MM.1S (cell line): ENCODE measurements at regions not wholly inside any gene's neighbourhood (a gene's known extent, or its start where the extent isn't known, plus 50 kb on each side); places are given as distances from the start of the nearest gene placed in this dataset.
"Not testable (repeated sequence)": the region's sequence is repeated elsewhere in the genome, so short reads cannot be mapped to it uniquely, and the experiment has no call there.

Experiments
- DNase-seq: peaks from one replicate; pipeline ENCODE4 v3.0.0-alpha.2; 2015
- H2AFZ ChIP-seq: fragments of 300-600 bp; sonication (generic); 2 replicates; pipeline ENCODE4 v1.6.0; 2016; ENCODE audit warnings: antibody characterized with exemption, low read length
- H3F3A ChIP-seq: fragments of 300-600 bp; sonication (generic); 2 replicates; pipeline ENCODE4 v1.6.1; 2016; ENCODE audit warnings: mild to moderate bottlenecking, antibody characterized with exemption, low read length, moderate library complexity, mixed read lengths; ENCODE audit not compliant: insufficient read depth
- H3K27ac ChIP-seq: fragments of 300-600 bp; sonication (generic); 2 replicates; pipeline ENCODE4 v1.5.1; 2016; ENCODE audit warnings: mild to moderate bottlenecking, low read length
- H3K27me3 ChIP-seq: fragments of 300-600 bp; sonication (generic); replicated peaks from 2 replicates; pipeline ENCODE4 v1.6.0; 2016; ENCODE audit warnings: low read length; ENCODE audit not compliant: insufficient read depth
- H3K36me3 ChIP-seq: fragments of 300-600 bp; sonication (generic); replicated peaks from 2 replicates; pipeline ENCODE4 v1.6.1; 2016; ENCODE audit warnings: mild to moderate bottlenecking, low read length, mixed read lengths; ENCODE audit not compliant: insufficient read depth
- H3K4me1 ChIP-seq: fragments of 300-600 bp; sonication (generic); 2 replicates; pipeline ENCODE4 v1.6.1; 2016; ENCODE audit warnings: low read length, mixed read lengths
- H3K4me2 ChIP-seq: fragments of 300-600 bp; sonication (generic); 2 replicates; pipeline ENCODE4 v1.6.0; 2016; ENCODE audit warnings: low read depth, low read length
- H3K4me3 ChIP-seq: fragments of 300-600 bp; sonication (generic); 2 replicates; pipeline ENCODE4 v1.5.1; 2016; ENCODE audit warnings: low read length, mixed read lengths
- H3K79me2 ChIP-seq: fragments of 300-600 bp; sonication (generic); 2 replicates; pipeline ENCODE4 v1.6.1; 2016; ENCODE audit warnings: mixed run types, low read length, mixed read lengths
- H3K9ac ChIP-seq: fragments of 300-600 bp; sonication (generic); 2 replicates; pipeline ENCODE4 v1.6.1; 2016; ENCODE audit warnings: low read length, mixed read lengths
- H3K9me2 ChIP-seq: fragments of 300-600 bp; sonication (generic); replicated peaks from 2 replicates; pipeline ENCODE4 v1.6.1; 2016; ENCODE audit warnings: mild to moderate bottlenecking, low read length, mixed read lengths; ENCODE audit not compliant: insufficient read depth
- H3K9me3 ChIP-seq: fragments of 300-600 bp; sonication (generic); replicated peaks from 2 replicates; pipeline ENCODE4 v1.6.1; 2016; ENCODE audit warnings: mild to moderate bottlenecking, low read length, mixed read lengths; ENCODE audit not compliant: insufficient read depth
- H4K20me1 ChIP-seq: fragments of 300-600 bp; sonication (generic); 2 replicates; pipeline ENCODE4 v1.6.1; 2016; ENCODE audit warnings: mild to moderate bottlenecking, low read length, moderate library complexity, mixed read lengths; ENCODE audit not compliant: insufficient read depth

DNA sequence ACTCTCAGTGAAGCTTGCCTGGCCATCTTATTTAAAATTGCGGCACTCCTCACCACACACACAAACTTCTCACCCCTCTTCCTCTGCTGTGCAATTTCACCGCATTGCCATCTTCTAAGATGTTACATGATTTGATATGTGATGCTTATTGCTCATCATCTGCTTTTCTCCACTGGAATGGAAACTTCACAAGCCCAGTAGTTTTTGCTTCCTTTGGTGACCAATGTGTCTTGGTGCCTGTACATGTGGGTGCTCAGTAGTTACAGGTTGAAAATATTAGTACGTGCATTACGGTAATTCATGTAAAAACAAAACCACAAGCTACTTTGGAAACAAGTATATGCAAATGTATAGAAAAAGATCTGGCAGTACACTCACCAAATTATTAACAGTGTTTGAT is 99.2 kb downstream of the SPDYE17 start:
- H3K27ac ChIP-seq, DNase-seq, H3K36me3 ChIP-seq, H3K9me2 ChIP-seq, H3K4me1 ChIP-seq, H3K4me2 ChIP-seq, H3K79me2 ChIP-seq, H3F3A ChIP-seq, H3K27me3 ChIP-seq, H3K4me3 ChIP-seq, H3K9me3 ChIP-seq, H2AFZ ChIP-seq, H3K9ac ChIP-seq, H4K20me1 ChIP-seq: not testable (repeated sequence)

DNA sequence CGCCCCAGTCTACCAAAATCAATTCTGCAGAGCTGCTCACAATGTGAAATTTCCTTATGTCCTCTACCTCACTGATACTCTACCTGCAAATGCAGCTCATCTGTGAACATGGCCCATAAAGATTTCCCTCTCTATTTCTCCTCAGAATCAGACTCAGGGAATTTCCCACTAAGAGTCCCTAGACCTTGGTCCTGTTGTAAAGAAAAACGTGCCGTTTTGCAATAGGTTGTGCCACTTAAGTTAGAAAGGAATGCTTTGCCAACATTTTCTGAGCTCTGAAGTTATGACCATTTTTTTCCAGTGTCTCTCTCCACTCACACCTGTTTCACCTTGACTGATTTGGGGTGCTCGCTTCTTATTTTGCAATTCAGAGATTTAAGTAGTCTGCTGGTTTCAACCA is 100.7 kb downstream of the SPDYE17 start:
- H3K27ac ChIP-seq, H3K4me3 ChIP-seq, H3K4me2 ChIP-seq: not testable (repeated sequence)

DNA sequence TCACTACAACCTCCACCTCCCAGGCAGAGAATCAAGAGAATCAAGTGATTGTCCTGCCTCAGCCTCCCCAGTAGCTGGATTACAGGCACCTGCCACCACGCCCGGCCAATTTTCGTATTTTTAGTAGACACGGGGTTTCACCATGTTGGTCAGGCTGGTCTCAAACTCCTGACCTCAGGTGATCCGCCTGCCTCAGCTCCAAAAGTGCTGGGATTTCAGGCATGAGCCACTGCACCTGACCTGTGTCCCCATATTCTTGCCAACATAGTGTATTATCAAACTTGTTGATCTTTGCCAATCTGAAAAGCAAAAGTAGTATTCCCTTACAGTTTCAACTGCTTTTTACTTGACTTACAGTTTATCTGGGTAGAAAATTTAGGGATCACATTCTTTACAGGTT is 101.7 kb downstream of the SPDYE17 start:
- not testable (repeated sequence) for H2AFZ ChIP-seq, H3K36me3 ChIP-seq, H3K27ac ChIP-seq, H3K4me1 ChIP-seq, H3K79me2 ChIP-seq, DNase-seq, H4K20me1 ChIP-seq, H3K27me3 ChIP-seq, H3K4me3 ChIP-seq, H3K9ac ChIP-seq, H3K9me3 ChIP-seq, H3F3A ChIP-seq, H3K4me2 ChIP-seq, H3K9me2 ChIP-seq

More for the DNA sequence above, 100.7 kb downstream of the SPDYE17 start:
- H2AFZ ChIP-seq, H3K9me2 ChIP-seq, H4K20me1 ChIP-seq, H3F3A ChIP-seq, DNase-seq, H3K9ac ChIP-seq, H3K36me3 ChIP-seq, H3K9me3 ChIP-seq, H3K27me3 ChIP-seq, H3K79me2 ChIP-seq, H3K4me1 ChIP-seq: not testable (repeated sequence)

DNA sequence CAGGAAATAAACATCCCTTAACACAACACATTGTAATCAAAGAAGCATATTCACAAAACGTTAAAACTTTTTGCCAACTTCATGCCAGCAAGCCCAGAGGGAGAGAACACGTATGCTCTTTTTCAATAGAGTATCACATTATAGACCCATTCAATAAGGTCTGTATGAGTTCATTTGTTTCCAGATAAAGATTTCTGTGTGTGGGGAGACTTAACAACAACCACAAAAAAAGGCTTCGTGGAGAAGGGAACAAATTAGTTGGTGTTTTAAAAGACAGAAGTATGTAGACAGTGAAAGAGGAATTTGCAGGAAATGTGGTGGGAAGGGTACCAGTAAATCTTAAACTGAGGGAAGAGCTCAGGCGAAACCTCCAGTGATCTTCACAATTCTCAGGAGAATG is 103.4 kb downstream of the SPDYE17 start:
- not testable (repeated sequence) for H3K79me2 ChIP-seq, H3K9me2 ChIP-seq, H2AFZ ChIP-seq, H3K4me2 ChIP-seq, H3K27ac ChIP-seq, H3K4me3 ChIP-seq, H3K4me1 ChIP-seq, DNase-seq, H3K36me3 ChIP-seq, H3K9ac ChIP-seq, H3F3A ChIP-seq, H3K9me3 ChIP-seq, H4K20me1 ChIP-seq, H3K27me3 ChIP-seq

DNA sequence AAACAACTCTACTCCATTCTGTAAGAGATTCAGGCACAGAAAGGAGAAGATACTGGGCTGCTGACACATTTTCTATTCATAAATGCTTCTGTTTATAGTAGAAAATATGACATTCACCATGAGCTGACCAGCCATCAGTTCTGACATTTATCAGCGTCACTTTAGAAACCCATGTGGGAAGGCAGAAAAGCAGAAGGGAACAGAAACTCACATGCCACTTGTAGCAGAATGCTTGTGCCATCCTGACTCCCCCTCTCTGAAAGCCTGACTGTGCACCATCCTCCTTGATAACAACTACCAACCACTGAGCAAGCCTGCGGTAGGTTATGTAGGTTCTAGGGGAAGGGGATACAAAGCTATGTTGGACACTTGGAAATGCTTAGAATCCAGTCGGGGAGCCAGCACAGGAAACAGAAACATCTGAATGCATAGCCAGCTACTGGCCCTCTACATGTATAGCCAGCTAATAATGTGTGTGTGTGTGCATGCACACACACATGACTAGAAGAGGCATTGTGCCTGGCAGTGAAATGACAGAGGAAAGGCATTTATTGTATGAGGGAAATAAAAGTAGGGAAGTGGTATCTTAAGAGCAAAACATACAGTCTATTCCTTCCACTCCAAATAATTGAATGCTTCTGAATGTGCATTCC is 104.3 kb downstream of the SPDYE17 start:
- Histone ChIP-seq H3K4me2 (peak overlapping the region; percentile 20; the same call in 1 of the 2 replicates), H3K27ac (peak overlapping the region; percentile 31; the same call in 1 of the 2 replicates)
- H3K9me3 ChIP-seq, H3K36me3 ChIP-seq, H3F3A ChIP-seq, H2AFZ ChIP-seq, H3K9ac ChIP-seq, H3K9me2 ChIP-seq, H3K79me2 ChIP-seq, H3K4me1 ChIP-seq, H4K20me1 ChIP-seq, H3K4me3 ChIP-seq, H3K27me3 ChIP-seq: not testable (repeated sequence)
- peak; percentile 50 for DNase-seq

DNA sequence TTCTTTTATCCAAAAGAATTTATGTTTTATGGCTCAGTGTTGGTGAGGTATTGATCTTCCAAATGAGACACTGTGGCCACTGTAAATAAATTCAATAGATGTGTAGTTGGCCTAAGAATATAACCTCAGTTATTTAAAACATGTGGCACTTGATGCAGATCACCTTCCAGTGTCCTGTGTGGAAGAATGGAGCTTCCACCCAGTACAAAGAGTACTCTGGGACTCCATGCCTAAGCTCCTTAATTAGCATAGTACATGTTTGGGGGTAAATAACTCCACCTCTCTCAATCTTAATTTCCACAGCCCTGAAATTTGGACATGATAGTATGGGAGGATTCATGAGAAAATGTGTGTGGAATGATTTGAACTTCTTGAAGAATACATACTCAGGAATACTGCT is 105.7 kb downstream of the SPDYE17 start:
- not testable (repeated sequence) for DNase-seq, H3K79me2 ChIP-seq, H4K20me1 ChIP-seq, H3F3A ChIP-seq, H3K4me2 ChIP-seq, H3K9me3 ChIP-seq, H2AFZ ChIP-seq, H3K9ac ChIP-seq, H3K27ac ChIP-seq, H3K4me1 ChIP-seq, H3K27me3 ChIP-seq, H3K9me2 ChIP-seq, H3K4me3 ChIP-seq, H3K36me3 ChIP-seq
